PC-9 (cell line): ENCODE measurements at regions not wholly inside any gene's neighbourhood (a gene's known extent, or its start where the extent isn't known, plus 50 kb on each side); places are given as distances from the start of the nearest gene placed in this dataset.

Experiments used
- BruUV-seq: library from RNA; stranded (reverse); fragments of 400-500 nt; replicated peaks from 2 replicates; lab custom pipeline; 2021; lab: Mats Ljungman, UMichigan
- CTCF ChIA-PET: fragments of 300-600 bp; sonication (Branson Sonifier 250); formaldehyde crosslinking; loops from one replicate; lab custom pipeline; 2022; ENCODE audit warnings: antibody characterized with exemption; lab: Charles Lee
- POLR2A ChIA-PET: fragments of 300-600 bp; sonication (Branson Sonifier 250); formaldehyde crosslinking; loops from one replicate; lab custom pipeline; 2022; ENCODE audit warnings: antibody characterized with exemption; ENCODE audit not compliant: unreplicated experiment; lab: Charles Lee
- DNase-seq, 2 experiments: peaks; one replicate each; pipeline versions ENCODE4 v3.0.0 to v3.0.0-alpha.2; 2015 to 2022; ENCODE audit warnings: mixed read lengths in 1 of 2
- H2AFZ ChIP-seq: fragments of 200-600 bp; sonication (generic); 2 replicates; pipeline ENCODE4 v1.8.1; 2017; ENCODE audit warnings: antibody characterized with exemption
- H3F3A ChIP-seq: fragments of 200-600 bp; sonication (generic); 2 replicates; pipeline ENCODE4 v1.8.1; 2017; ENCODE audit warnings: antibody characterized with exemption, mild to moderate bottlenecking, low read depth; ENCODE audit not compliant: insufficient read depth
- H3K27ac ChIP-seq: fragments of 200-600 bp; sonication (generic); 2 replicates; pipeline ENCODE4 v1.6.1; 2016; ENCODE audit warnings: mixed run types
- H3K27me3 ChIP-seq: fragments of 200-600 bp; sonication (generic); 2 replicates; pipeline ENCODE4 v1.6.1; 2016; ENCODE audit warnings: low read depth, mixed run types; ENCODE audit not compliant: insufficient read depth
- H3K36me3 ChIP-seq: fragments of 200-600 bp; sonication (generic); 2 replicates; pipeline ENCODE4 v1.6.1; 2016; ENCODE audit warnings: low read depth, mixed run types
- H3K4me1 ChIP-seq: fragments of 200-600 bp; sonication (generic); replicated peaks from 2 replicates; pipeline ENCODE4 v1.6.1; 2016; ENCODE audit warnings: mixed run types; ENCODE audit not compliant: insufficient read depth
- H3K4me2 ChIP-seq: fragments of 200-600 bp; sonication (generic); 2 replicates; pipeline ENCODE4 v1.6.1; 2017; ENCODE audit warnings: mixed run types
- H3K4me3 ChIP-seq: fragments of 200-600 bp; sonication (generic); 2 replicates; pipeline ENCODE4 v1.6.1; 2016; ENCODE audit warnings: mixed run types
- H3K79me2 ChIP-seq: fragments of 200-600 bp; sonication (generic); 2 replicates; pipeline ENCODE4 v1.6.1; 2017; ENCODE audit warnings: low read depth, mixed run types
- H3K9me2 ChIP-seq: fragments of 200-600 bp; sonication (generic); 2 replicates; pipeline ENCODE4 v1.8.1; 2017; ENCODE audit warnings: mild to moderate bottlenecking; ENCODE audit not compliant: insufficient read depth
- H3K9me3 ChIP-seq: fragments of 200-600 bp; sonication (generic); 2 replicates; pipeline ENCODE4 v1.8.1; 2016; ENCODE audit warnings: low read depth; ENCODE audit not compliant: insufficient read depth
- H4K20me1 ChIP-seq: fragments of 200-600 bp; sonication (generic); 2 replicates; pipeline ENCODE4 v1.8.1; 2017; ENCODE audit not compliant: insufficient read depth
- EZH2 ChIP-seq: fragments of 200-600 bp; sonication (generic); IDR thresholded peaks from 2 replicates; pipeline ENCODE4 v1.8.0; 2017; ENCODE audit warnings: antibody characterized with exemption, low read depth
- intact Hi-C: fragments of 100-400 bp; cut with micrococcal nuclease; formaldehyde crosslinking; loops from one replicate; pipeline ENCODE4 v1.10.0; 2022; ENCODE audit not compliant: unreplicated experiment
- TF ChIP-seq, protein P1 (sequence below): fragments of 200-600 bp; sonication (generic); conservative IDR thresholded peaks from 2 replicates; pipeline ENCODE4 v1.6.1; 2017; ENCODE audit warnings: mixed run types, antibody characterized with exemption, mild to moderate bottlenecking, moderate library complexity

DNA sequence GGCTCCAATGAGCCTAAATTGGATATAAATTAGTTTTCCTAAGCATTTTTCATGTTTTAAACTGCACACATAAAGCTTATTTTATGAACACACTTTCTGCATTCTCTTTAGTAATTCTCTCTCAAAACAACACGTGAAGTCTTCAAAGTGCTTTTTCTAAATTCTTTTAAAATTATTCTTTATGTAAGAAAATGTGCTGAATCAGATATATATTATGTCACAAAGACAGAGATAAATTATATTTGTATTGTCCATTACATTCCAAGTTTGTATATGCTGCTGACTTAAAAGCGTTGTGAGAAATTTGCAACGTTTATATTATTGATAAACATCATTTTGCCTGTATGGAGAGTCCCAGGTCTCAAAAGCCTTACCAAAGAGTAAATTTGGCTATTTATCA is 465.2 kb downstream of the BCAT1 start:
- no peaks in the 10 kb centered on the region for H3K79me2 ChIP-seq
- H3K4me2 ChIP-seq = no peak overlapping the region
- no peaks in the 10 kb centered on the region; the same call in 1 of the 2 replicates for H3K9me2 ChIP-seq
- ChIA-PET POLR2A (no interaction called here), CTCF (no interaction called here)
- H3K27me3 ChIP-seq = peaks cover 11% of the 10 kb centered on the region; the same call in 1 of the 2 replicates
- no peak overlapping the region for H2AFZ ChIP-seq
- H3K9me3 ChIP-seq = no peaks in the 10 kb centered on the region
- BruUV-seq = no TSS peak
- no peak for DNase-seq
- intact Hi-C loops = no loop called here
- no peaks in the 10 kb centered on the region for H3F3A ChIP-seq
- TF ChIP-seq, protein P1, sequence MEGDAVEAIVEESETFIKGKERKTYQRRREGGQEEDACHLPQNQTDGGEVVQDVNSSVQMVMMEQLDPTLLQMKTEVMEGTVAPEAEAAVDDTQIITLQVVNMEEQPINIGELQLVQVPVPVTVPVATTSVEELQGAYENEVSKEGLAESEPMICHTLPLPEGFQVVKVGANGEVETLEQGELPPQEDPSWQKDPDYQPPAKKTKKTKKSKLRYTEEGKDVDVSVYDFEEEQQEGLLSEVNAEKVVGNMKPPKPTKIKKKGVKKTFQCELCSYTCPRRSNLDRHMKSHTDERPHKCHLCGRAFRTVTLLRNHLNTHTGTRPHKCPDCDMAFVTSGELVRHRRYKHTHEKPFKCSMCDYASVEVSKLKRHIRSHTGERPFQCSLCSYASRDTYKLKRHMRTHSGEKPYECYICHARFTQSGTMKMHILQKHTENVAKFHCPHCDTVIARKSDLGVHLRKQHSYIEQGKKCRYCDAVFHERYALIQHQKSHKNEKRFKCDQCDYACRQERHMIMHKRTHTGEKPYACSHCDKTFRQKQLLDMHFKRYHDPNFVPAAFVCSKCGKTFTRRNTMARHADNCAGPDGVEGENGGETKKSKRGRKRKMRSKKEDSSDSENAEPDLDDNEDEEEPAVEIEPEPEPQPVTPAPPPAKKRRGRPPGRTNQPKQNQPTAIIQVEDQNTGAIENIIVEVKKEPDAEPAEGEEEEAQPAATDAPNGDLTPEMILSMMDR = no peak
- TF ChIP-seq EZH2 = no peak
- H3K36me3 ChIP-seq = no peaks in the 10 kb centered on the region
- no peak overlapping the region for H3K4me3 ChIP-seq
- no peaks in the 10 kb centered on the region for H3K4me1 ChIP-seq
- no peak overlapping the region for H3K27ac ChIP-seq
- no peaks in the 10 kb centered on the region for H4K20me1 ChIP-seq

DNA sequence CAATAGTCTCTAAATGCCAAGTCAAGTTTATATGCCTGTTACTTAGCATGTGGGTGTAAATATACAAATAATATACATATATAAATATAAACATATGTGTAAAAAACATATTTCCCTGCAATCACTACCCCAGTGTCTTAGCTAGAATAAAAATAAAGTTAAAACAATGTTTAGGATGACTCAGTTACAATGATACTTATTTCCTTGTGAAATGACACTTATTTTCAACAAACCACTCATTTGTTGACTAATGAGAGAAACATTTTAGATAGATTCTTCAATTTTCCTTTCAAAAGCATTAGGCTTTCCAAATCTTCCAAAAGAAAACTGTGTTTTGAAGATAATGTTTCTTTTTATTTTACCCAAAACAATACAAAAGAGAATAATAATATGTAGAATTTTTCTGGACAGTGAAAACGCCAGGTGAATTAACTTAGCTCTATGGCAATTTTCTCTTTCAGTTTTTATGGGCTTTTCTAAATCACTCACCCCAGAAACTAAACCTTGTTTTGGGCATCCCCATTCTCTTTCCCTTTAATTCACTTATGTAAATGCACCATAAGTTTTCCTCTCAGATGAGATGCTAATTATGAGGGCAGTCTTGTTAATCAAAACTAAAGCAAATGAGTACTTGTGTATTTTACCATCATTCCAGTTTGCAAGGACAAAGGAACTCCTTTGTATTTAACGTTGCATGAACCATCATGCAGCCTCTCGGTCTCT is 465.9 kb downstream of the BCAT1 start:
- CTCF ChIA-PET = no interaction called here
- Histone ChIP-seq H3K4me3 (no peak overlapping the region), H3K36me3 (no peaks in the 10 kb centered on the region), H2AFZ (no peak overlapping the region), H3K79me2 (no peaks in the 10 kb centered on the region), H3K27ac (no peak overlapping the region), H4K20me1 (no peaks in the 10 kb centered on the region), H3K4me2 (no peak overlapping the region), H3K9me2 (no peaks in the 10 kb centered on the region; the same call in 1 of the 2 replicates), H3K27me3 (peaks cover 11% of the 10 kb centered on the region; the same call in 1 of the 2 replicates), H3K4me1 (no peaks in the 10 kb centered on the region), H3K9me3 (no peaks in the 10 kb centered on the region), H3F3A (no peaks in the 10 kb centered on the region)
- BruUV-seq = no TSS peak
- intact Hi-C loops = no loop called here
- POLR2A ChIA-PET = no interaction called here
- DNase-seq = no peak
- TF ChIP-seq EZH2 = no peak
- TF ChIP-seq, protein P1 = no peak

DNA sequence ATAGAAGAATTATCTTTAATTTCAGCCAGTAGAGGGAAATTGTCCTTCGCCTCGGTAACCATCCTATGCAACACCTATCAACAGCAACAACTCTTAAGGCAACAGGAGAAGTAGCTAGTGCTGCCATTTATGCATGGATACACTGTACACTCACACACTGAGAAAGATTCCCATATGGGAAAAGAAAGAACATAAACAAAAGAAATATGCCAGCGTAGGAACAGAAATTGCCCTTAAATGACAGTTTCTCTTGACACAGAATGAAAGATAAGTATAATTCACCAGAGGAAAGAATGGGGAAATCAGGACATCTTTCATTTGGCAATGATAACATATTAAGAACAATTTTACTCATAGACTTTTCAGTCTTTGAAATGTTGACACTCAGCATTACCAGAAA is 466.9 kb downstream of the BCAT1 start:
- no peaks in the 10 kb centered on the region for H3K36me3 ChIP-seq
- no peaks in the 10 kb centered on the region for H3K79me2 ChIP-seq
- ChIA-PET POLR2A (no interaction called here), CTCF (no interaction called here)
- H2AFZ ChIP-seq = no peak overlapping the region
- no peak overlapping the region for H3K4me2 ChIP-seq
- no peak for TF ChIP-seq EZH2
- TF ChIP-seq, protein P1 = no peak
- no peaks in the 10 kb centered on the region for H3F3A ChIP-seq
- no peak for DNase-seq
- peaks cover 11% of the 10 kb centered on the region; the same call in 1 of the 2 replicates for H3K27me3 ChIP-seq
- no peak overlapping the region for H3K27ac ChIP-seq
- no peaks in the 10 kb centered on the region for H4K20me1 ChIP-seq
- no peaks in the 10 kb centered on the region for H3K9me3 ChIP-seq
- no peaks in the 10 kb centered on the region; the same call in 1 of the 2 replicates for H3K9me2 ChIP-seq
- BruUV-seq = no TSS peak
- no peak overlapping the region for H3K4me3 ChIP-seq
- intact Hi-C loops = no loop called here
- no peaks in the 10 kb centered on the region for H3K4me1 ChIP-seq
